RWPE2 (cell line): ENCODE measurements at regions not wholly inside any gene's neighbourhood (a gene's known extent, or its start where the extent isn't known, plus 50 kb on each side); places are given as distances from the start of the nearest gene placed in this dataset.

Experiments
- ATAC-seq: fragments of 200-7000 bp; cut with Tn5 transposase; 3 replicates; pipeline ENCODE4 v1.9.1; 2021; ENCODE audit warnings: low read depth
- DNase-seq: peaks from one replicate; pipeline ENCODE4 v3.0.0-alpha.2; 2020; ENCODE audit warnings: low spot score
- H3K27ac ChIP-seq: fragments of 450-650 bp; 2 replicates; pipeline ENCODE4 v1.5.1; 2017; ENCODE audit warnings: mild to moderate bottlenecking; ENCODE audit not compliant: poor library complexity, severe bottlenecking
- H3K27me3 ChIP-seq: fragments of 250-450 bp; sonication (Bioruptor Pico); 2 replicates; pipeline ENCODE4 v1.5.1; 2021; ENCODE audit warnings: mild to moderate bottlenecking, moderate library complexity; ENCODE audit not compliant: insufficient read depth, poor library complexity, severe bottlenecking
- H3K36me3 ChIP-seq: fragments of 250-450 bp; sonication (Bioruptor Pico); 2 replicates; pipeline ENCODE4 v1.5.1; 2020; ENCODE audit warnings: low read depth, mild to moderate bottlenecking, moderate library complexity
- H3K4me1 ChIP-seq: fragments of 250-450 bp; sonication (Bioruptor Pico); 2 replicates; pipeline ENCODE4 v1.5.1; 2021; ENCODE audit warnings: mild to moderate bottlenecking, moderate library complexity; ENCODE audit not compliant: insufficient read depth, poor library complexity, severe bottlenecking
- H3K4me3 ChIP-seq: fragments of 250-450 bp; sonication (Bioruptor Pico); 2 replicates; pipeline ENCODE4 v1.5.1; 2021; ENCODE audit warnings: mild to moderate bottlenecking, moderate library complexity; ENCODE audit not compliant: severe bottlenecking
- H3K9me3 ChIP-seq: fragments of 250-450 bp; sonication (Bioruptor Pico); 2 replicates; pipeline ENCODE4 v1.5.1; 2021; ENCODE audit warnings: mild to moderate bottlenecking, moderate library complexity; ENCODE audit not compliant: severe bottlenecking
- CTCF ChIP-seq: fragments of 450-650 bp; IDR thresholded peaks from one replicate; pipeline ENCODE4 v1.5.1; 2017; ENCODE audit warnings: mild to moderate bottlenecking, moderate library complexity; ENCODE audit not compliant: poor library complexity, severe bottlenecking

GRCh38 chr4:20124317-20125026 lies 127.2 kb upstream of the SLIT2 start:
- ATAC-seq (no peak), DNase-seq (no peak)
- Histone ChIP-seq H3K36me3 (no peaks in the 10 kb centered on the region), H3K4me3 (no peak overlapping the region), H3K4me1 (peaks cover 9% of the 10 kb centered on the region), H3K27me3 (no peaks in the 10 kb centered on the region), H3K27ac (no peak overlapping the region), H3K9me3 (no peaks in the 10 kb centered on the region)
- no peak for TF ChIP-seq CTCF

GRCh38 chr4:20122198-20122988 lies 129.3 kb upstream of the SLIT2 start:
- Histone ChIP-seq H3K9me3 (no peaks in the 10 kb centered on the region), H3K4me3 (no peak overlapping the region), H3K27me3 (no peaks in the 10 kb centered on the region), H3K27ac (no peak overlapping the region), H3K4me1 (peaks cover 4% of the 10 kb centered on the region), H3K36me3 (no peaks in the 10 kb centered on the region)
- DNase-seq: no peak
- no peak for TF ChIP-seq CTCF
- ATAC-seq: no peak

GRCh38 chr4:20119141-20119540 lies 132.6 kb upstream of the SLIT2 start:
- ATAC-seq: no peak
- Histone ChIP-seq H3K9me3 (no peaks in the 10 kb centered on the region), H3K27ac (no peak overlapping the region), H3K4me3 (no peak overlapping the region), H3K4me1 (no peaks in the 10 kb centered on the region), H3K27me3 (no peaks in the 10 kb centered on the region), H3K36me3 (no peaks in the 10 kb centered on the region)
- no peak for DNase-seq
- no peak for TF ChIP-seq CTCF

GRCh38 chr4:20109391-20109790 lies 142.3 kb upstream of the SLIT2 start:
- Histone ChIP-seq H3K4me3 (no peak overlapping the region), H3K36me3 (no peaks in the 10 kb centered on the region), H3K27ac (no peak overlapping the region), H3K27me3 (no peaks in the 10 kb centered on the region), H3K9me3 (no peaks in the 10 kb centered on the region), H3K4me1 (no peaks in the 10 kb centered on the region)
- no peak for DNase-seq
- no peak for TF ChIP-seq CTCF
- no peak for ATAC-seq

GRCh38 chr4:20106921-20107320 lies 144.8 kb upstream of the SLIT2 start:
- Histone ChIP-seq H3K4me3 (no peak overlapping the region), H3K27ac (no peak overlapping the region), H3K9me3 (no peaks in the 10 kb centered on the region), H3K36me3 (no peaks in the 10 kb centered on the region), H3K27me3 (no peaks in the 10 kb centered on the region), H3K4me1 (no peaks in the 10 kb centered on the region)
- DNase-seq (no peak), ATAC-seq (no peak)
- TF ChIP-seq CTCF: no peak
